HG03064 (cell line): ENCODE measurements at regions not wholly inside any gene's neighbourhood (a gene's known extent, or its start where the extent isn't known, plus 50 kb on each side); places are given as distances from the start of the nearest gene placed in this dataset.

Experiments
- ATAC-seq: cut with Tn5 transposase; IDR thresholded peaks from one replicate; pipeline ENCODE4 v1.9.1; 2021; ENCODE audit warnings: low read depth; ENCODE audit not compliant: unreplicated experiment

DNA sequence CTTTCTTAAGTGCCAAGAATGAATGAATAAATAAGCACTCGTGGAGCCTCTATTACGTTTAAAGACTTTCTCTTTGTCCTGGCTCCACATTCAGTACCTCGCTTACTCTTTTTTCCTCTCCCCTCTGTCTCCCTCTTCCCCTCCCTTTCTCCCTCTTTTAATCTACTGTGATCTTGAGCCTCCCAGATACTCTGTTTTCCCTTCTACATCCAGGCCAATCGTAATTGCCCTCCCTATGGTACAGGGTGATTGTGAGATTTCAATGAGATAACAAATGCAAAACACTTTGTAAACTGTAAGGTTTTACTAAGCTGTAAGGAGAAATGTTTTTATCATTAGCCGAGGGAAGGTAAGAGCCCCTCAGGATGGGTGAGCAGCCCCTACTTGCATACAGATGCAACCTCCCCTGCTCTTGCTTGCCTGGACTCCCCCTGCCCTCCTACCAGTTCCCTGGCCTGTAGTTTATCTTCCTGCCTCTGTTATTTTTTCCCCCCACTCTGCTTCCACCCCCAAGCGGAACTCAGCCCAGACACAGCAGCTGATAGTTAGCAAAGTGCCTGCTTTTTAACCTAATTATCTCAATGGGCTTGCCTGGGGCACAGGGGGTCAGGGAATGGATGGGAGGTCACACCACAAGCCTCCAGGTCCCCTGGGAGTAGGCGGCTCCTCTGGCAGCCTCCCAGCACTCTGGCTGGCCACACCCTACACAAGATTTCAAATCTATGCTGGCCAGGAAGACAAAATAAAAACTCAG, 76.9 kb upstream of the CADM1 start:
- ATAC-seq = no peak

DNA sequence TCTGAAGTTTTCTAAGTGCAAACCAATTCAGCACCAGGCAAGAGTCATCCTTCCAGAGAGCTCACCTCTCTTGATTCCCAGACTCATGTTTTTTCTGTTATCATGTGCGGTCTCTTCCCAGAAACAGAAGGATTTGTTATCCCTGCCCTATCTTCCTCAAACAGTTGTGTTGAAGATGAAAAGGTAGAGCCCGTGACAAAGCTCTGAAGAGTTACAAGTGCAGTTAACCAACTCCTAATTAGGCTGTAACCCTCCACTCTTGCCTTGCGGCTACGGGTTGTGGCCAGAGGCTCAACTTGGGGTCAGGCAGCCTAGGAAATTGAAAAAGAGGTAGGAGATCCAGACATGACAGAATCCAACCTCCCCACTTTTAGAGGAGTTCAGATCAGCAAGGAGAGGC, 76.2 kb upstream of the CADM1 start:
- no peak for ATAC-seq

GRCh38 chr11:115579181-115579825, 75.1 kb upstream of the CADM1 start:
- no peak for ATAC-seq

- no peak for ATAC-seq
Measured at GRCh38 chr11:115578275-115578674, 74.1 kb upstream of the CADM1 start.

GRCh38 chr11:115577701-115578100, 73.5 kb upstream of the CADM1 start:
- ATAC-seq = no peak

- no peak for ATAC-seq
Measured at GRCh38 chr11:115576606-115577380, 72.6 kb upstream of the CADM1 start.

DNA sequence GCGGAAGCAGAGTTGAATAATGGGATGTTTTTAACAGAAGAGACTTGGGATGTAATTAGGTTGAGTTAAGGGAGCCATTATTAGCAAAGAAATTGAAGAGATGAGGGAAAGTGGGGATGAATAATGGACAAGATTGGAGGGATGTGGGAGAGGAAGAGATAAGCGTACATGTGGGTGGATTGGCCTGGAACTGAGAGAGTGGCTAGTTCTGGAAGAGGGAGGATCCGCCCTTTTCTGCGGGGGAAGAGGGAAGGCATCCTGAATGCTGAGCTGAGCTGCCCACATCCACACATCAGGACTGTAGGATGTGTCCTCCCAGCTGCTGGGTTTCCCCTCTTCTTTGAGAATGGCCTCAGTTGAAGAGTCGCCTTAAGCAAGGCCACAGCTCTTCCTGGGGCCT, 68.3 kb upstream of the CADM1 start:
- ATAC-seq = no peak

DNA sequence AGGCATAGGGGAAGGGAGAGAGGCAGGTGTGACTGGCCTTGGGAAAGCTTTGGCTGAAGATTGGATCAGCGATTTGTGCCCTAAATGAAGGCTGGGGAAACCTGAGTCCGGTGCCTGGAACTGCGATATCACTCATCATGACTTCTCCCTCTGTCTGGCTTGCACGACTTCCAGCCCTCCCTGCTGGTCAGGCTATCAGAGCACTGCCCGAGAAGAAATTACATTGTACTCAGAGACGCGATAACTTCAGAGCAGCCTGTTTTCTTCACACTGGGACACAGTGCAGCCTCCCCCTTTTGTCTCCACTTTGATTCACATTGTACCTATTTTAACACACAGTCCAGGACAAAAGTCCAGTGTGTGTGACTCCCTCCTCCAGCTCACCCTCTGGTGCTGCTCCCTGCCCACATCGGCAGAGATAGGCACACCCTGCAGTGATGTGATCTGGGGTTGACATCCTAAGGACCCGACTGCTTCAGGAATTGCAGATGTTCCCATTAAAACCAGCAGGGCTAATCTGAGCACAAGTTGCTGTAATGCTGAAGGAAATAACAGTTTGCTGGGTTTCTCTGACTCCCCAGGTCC, 62.1 kb upstream of the CADM1 start:
- ATAC-seq = no peak

GRCh38 chr11:115564851-115565250, 60.6 kb upstream of the CADM1 start:
- ATAC-seq = no peak

- ATAC-seq = no peak
Measured at GRCh38 chr11:115561116-115561515, 56.9 kb upstream of the CADM1 start.

- no peak for ATAC-seq
Measured at GRCh38 chr11:115558635-115559034, 54.4 kb upstream of the CADM1 start.

DNA sequence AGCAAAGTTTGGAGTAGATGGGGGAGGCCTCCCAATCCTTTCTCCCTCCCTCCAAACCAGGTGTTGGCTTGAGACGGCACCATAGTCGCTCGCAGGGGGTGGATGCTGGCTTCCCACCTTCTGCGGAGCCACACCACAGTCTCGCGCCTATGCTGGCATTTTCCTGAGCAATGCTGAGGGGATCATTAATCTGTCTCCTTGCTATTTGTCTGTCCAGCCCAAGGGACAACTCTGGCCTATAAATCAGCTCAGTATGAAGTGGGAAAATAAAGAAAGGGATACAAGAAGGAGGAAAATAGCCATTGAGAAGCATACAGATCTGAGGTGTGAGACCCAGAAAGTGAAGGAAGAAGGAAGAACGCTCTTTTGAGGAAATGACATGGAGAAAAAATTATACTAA, 53.5 kb upstream of the CADM1 start:
- ATAC-seq = no peak

GRCh38 chr11:115556984-115557383, 52.8 kb upstream of the CADM1 start:
- no peak for ATAC-seq

DNA sequence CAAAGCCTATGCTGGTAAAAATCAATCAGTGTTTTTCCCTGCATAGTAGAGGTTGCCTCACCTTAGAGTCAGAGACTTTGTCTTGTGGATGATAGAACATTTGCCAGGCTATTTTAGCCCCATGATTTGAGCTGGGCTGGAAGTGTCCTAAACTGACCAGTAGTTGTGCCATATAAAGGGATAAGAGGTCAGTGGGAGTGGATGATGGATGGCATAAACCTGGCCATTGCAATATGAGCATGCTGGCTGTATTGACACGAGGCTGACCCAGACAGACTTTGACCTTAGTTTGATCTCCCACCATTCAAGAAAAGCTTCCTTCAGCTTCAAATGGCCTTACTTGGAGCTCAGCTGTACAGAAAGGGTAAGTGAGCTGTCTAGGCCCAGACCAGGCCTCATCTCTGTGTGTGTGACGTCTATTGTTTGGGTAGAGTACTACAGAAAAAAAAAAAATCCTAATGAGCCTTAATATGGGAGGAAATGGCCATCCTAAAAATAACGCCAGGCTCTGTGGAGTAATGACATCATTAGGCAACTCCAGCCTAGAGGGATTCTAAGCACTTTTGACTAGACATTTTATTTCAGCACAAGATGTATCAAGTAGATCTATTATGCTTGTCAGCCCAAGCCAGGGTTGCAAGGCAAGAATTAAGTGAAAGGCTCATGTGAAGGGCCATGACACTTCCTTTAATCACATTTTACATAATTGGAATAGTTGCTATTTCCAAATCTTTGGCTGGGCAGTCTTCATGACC, 51.3 kb upstream of the CADM1 start:
- ATAC-seq = no peak
